Skeletal muscle tissue (tissue), 3 donors: ENCODE measurements at regions not wholly inside any gene's neighbourhood (a gene's known extent, or its start where the extent isn't known, plus 50 kb on each side); places are given as distances from the start of the nearest gene placed in this dataset.

ENCODE experiments used
- H3K27ac ChIP-seq: one replicate; pipeline ENCODE4 v1.7.0; 2013; ENCODE audit warnings: mild to moderate bottlenecking, low read depth, low read length, inconsistent platforms
- H3K27me3 ChIP-seq, 3 donors: one replicate each; pipeline ENCODE4 v1.7.0; 2013; ENCODE audit warnings: low read length in 3 of 3; ENCODE audit not compliant: control insufficient read depth in 3 of 3, insufficient read depth in 3 of 3
- H3K36me3 ChIP-seq, 3 donors: one replicate each; pipeline ENCODE4 v1.7.0; 2013; ENCODE audit warnings: low read length in 3 of 3; ENCODE audit not compliant: control insufficient read depth in 3 of 3, insufficient read depth in 3 of 3
- H3K4me1 ChIP-seq, 3 donors: one replicate each; pipeline ENCODE4 v1.7.0; 2013; ENCODE audit warnings: low read length in 3 of 3, mild to moderate bottlenecking in 3 of 3; ENCODE audit not compliant: control insufficient read depth in 3 of 3, insufficient read depth in 3 of 3
- H3K4me3 ChIP-seq, 3 donors: one replicate each; pipeline ENCODE4 v1.7.0; 2013; ENCODE audit warnings: low read length in 3 of 3
- H3K9ac ChIP-seq, 3 donors: one replicate each; pipeline ENCODE4 v1.7.0; 2013; ENCODE audit warnings: low read length in 3 of 3, mild to moderate bottlenecking in 3 of 3, moderate library complexity in 2 of 3, low read depth in 1 of 3
- H3K9me3 ChIP-seq, 3 donors: one replicate each; pipeline ENCODE4 v1.7.0; 2013; ENCODE audit warnings: low read length in 3 of 3; ENCODE audit not compliant: control insufficient read depth in 3 of 3
- donor health status: Osteomylitis.

DNA sequence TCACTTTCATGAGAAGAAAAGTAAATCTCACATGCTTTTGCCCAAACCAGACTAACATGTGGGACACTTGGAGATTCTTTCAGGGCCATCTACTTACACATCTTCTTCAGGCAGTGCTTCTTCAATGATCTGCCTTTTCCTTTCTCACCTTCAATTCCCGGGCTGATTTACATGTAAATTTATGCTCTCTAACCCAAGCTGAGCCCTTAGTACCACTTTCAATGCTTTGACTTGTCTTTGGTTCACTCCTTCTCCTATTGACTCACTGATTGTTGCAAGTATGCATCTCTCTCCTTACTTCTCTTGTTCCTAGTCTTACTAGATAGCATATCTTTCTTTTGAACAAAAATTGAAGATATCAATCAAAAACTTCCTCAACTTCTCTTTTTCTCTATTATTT, 154.2 kb upstream of the DEPDC1 start:
- no peak overlapping the region for H3K4me3 ChIP-seq
- no peaks in the 10 kb centered on the region for H3K27me3 ChIP-seq
- H3K36me3 ChIP-seq: no peaks in the 10 kb centered on the region
- no peak overlapping the region for H3K27ac ChIP-seq
- H3K9me3 ChIP-seq: no peaks in the 10 kb centered on the region
- no peak overlapping the region for H3K9ac ChIP-seq
- no peaks in the 10 kb centered on the region for H3K4me1 ChIP-seq

DNA sequence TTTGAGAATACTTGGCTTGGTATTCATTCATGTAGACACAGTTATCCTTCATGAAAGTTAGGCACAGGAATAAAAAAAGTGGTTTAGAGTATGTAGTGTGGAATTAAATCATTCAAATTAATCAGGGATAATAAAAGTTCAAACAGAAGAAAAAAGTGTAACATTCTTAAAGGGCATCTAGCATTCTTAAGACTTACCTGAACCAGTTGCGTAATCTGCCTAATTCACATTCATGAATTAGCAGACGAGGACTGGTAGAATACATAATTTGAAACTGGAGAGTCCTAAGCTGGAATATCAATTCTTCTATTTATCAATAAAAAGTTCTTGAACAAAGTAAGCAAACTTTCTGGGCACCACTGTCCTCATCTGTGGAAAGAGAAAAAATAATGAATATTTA, 157.0 kb upstream of the DEPDC1 start:
- no peaks in the 10 kb centered on the region for H3K4me1 ChIP-seq
- H3K36me3 ChIP-seq: no peaks in the 10 kb centered on the region
- no peak overlapping the region for H3K4me3 ChIP-seq
- H3K9ac ChIP-seq: no peak overlapping the region
- H3K27ac ChIP-seq: no peak overlapping the region
- H3K27me3 ChIP-seq: no peaks in the 10 kb centered on the region
- no peaks in the 10 kb centered on the region for H3K9me3 ChIP-seq

DNA sequence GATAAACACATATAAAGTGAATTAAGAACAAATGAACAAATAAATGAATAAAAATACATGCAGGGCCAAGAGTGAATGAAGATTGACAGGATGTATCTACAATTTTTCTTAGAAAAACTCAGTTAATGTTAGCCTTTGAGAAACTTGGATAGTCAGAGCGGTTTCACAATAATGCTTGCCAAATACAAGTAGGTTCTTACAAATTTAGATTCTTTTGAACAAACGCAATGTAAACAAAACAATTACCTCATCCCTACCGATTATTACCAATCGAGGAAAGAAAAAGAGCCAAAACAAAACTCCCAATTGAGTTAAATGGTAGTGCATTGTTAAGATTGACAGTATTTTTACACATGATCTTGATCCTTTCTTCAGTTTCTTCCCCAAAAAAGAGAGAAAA, 176.9 kb upstream of the DEPDC1 start:
- no peak overlapping the region for H3K9ac ChIP-seq
- H3K27me3 ChIP-seq: no peaks in the 10 kb centered on the region
- H3K27ac ChIP-seq: no peak overlapping the region
- no peak overlapping the region for H3K4me3 ChIP-seq
- H3K4me1 ChIP-seq: no peaks in the 10 kb centered on the region
- H3K36me3 ChIP-seq: no peaks in the 10 kb centered on the region
- peaks cover 0 to 2% (median 0%) of the 10 kb centered on the region in 3 donors for H3K9me3 ChIP-seq

DNA sequence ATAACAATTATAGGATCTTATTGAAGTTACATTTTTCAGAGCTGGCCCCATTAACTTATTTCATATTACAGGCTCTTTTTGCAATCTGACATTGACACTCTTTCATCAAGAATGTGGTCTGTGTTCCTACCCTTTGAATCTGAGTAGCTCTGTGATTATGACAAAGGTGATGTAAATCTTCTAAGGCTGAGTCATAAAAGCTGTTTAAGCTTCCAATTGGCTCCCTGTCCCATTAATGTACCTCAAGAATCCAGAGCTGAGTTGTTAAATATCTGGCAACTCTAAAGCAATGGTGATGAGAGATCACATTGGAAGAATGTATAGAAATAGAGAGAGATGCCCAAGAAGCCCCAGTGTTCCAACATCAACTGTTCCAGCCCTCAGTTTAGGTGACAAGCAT, 178.5 kb upstream of the DEPDC1 start:
- no peak overlapping the region for H3K9ac ChIP-seq
- peaks cover 0 to 2% (median 0%) of the 10 kb centered on the region in 3 donors for H3K9me3 ChIP-seq
- H3K27me3 ChIP-seq: no peaks in the 10 kb centered on the region
- H3K36me3 ChIP-seq: no peaks in the 10 kb centered on the region
- H3K27ac ChIP-seq: no peak overlapping the region
- H3K4me3 ChIP-seq: no peak overlapping the region
- no peaks in the 10 kb centered on the region for H3K4me1 ChIP-seq

DNA sequence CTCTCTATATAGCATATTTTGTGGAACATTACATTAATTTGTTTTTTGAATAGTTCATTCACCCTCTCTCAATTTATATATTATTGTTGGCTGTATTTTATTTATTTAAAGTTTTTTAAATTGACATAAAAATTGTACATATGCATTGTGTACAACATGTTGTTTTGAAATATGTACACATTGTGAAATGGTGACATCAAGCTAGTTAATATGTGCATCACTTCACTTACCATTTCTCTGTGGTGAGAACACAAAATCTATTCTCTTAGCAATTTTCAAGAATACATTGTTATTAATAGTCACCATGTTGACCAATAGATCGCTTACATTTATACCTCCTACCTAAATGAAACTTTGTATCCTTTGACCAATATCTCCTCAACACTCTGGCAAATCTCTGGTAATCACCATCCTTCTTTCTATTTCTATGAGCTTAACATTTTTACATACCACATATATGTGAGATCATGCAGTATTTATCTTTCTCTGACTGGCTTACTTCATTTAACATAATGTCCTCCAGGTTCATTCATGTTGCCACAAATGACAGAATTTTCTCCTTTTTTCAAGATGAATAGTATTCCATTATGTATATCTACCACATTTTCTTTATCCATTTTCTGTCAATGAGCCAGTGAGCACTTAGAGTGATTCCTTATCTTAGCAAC, 180.9 kb upstream of the DEPDC1 start:
- Histone ChIP-seq H3K4me1 (no peaks in the 10 kb centered on the region), H3K36me3 (no peaks in the 10 kb centered on the region), H3K9ac (no peak overlapping the region), H3K27me3 (no peaks in the 10 kb centered on the region), H3K27ac (no peak overlapping the region), H3K9me3 (peaks cover 0 to 2% (median 0%) of the 10 kb centered on the region in 3 donors), H3K4me3 (no peak overlapping the region)

DNA sequence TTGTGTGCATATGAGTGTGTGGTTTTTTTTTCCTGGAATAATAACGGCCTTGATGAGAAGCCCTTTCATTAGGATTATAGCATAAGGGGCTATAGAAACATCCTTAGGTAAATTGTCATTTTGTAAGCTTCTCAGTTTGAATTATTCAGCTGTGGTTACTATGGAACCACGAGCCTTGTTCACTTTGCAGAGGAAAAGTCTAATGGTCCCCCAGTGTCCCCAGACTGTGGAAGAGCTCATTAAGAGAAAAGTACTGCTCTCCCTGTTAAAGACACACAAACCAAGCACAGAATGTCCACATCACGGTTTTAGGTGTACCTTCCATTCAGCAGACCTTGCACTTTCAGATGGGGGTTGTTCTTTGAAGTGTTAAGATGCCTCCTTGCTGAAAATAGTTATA, 199.3 kb upstream of the DEPDC1 start:
- H3K4me1 ChIP-seq: no peaks in the 10 kb centered on the region
- no peak overlapping the region for H3K9ac ChIP-seq
- no peak overlapping the region for H3K27ac ChIP-seq
- no peaks in the 10 kb centered on the region for H3K9me3 ChIP-seq
- no peaks in the 10 kb centered on the region for H3K36me3 ChIP-seq
- H3K4me3 ChIP-seq: no peak overlapping the region
- no peaks in the 10 kb centered on the region for H3K27me3 ChIP-seq

DNA sequence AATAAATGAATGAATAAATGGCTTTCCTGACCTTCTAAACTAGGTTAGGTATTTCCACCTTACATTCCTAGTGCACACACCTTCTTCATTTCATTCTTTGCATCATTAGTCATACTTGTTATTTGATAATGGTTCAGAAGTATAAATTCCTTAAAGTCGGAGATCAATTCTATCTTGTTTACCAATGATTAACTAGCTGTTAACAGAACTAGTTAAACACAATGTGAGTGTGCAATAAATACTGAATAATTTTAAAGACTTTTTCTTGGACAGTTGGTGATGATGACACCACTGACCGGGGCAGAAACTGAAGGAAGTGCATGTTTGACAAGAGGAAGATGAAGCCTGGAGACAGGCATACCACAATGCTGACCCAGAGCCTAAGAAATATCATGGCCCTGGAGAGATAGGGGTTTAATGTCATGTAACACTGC, 207.1 kb upstream of the DEPDC1 start:
- Histone ChIP-seq H3K27me3 (no peaks in the 10 kb centered on the region), H3K27ac (no peak overlapping the region), H3K4me3 (no peak overlapping the region), H3K9ac (no peak overlapping the region), H3K36me3 (no peaks in the 10 kb centered on the region), H3K4me1 (no peaks in the 10 kb centered on the region), H3K9me3 (no peaks in the 10 kb centered on the region)

DNA sequence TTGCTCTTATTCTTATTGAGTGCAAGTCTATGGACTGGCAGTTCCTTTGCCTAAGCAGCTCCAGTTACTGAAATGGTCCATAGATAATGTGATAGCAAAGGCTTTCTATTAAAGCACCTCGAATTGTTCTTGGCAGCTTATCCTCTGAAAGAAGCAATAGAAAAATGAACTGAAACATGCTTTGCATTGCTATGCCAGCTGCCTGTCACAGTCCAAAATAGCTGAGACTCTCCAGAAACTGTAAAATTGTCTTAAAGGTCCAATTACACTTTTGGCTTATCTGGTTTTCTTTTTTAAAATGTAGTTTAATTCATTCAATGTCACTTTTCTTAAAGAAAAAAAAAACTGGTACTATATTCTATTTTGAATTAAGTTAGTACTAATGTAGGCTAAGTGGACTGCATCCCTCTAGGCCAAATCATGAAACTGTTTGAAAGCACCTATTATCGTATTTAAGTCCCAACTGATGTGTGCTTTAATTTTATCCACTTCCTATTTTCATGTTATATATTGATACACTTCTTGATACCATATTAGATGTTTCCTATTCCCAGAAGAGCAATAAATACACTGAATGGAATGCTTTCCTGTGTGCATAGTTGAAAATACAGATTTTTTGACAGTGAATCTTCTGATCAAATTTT, 208.0 kb upstream of the DEPDC1 start:
- H3K9me3 ChIP-seq: no peaks in the 10 kb centered on the region
- H3K4me1 ChIP-seq: no peaks in the 10 kb centered on the region
- no peak overlapping the region for H3K27ac ChIP-seq
- no peaks in the 10 kb centered on the region for H3K36me3 ChIP-seq
- H3K9ac ChIP-seq: no peak overlapping the region
- no peak overlapping the region for H3K4me3 ChIP-seq
- no peaks in the 10 kb centered on the region for H3K27me3 ChIP-seq

DNA sequence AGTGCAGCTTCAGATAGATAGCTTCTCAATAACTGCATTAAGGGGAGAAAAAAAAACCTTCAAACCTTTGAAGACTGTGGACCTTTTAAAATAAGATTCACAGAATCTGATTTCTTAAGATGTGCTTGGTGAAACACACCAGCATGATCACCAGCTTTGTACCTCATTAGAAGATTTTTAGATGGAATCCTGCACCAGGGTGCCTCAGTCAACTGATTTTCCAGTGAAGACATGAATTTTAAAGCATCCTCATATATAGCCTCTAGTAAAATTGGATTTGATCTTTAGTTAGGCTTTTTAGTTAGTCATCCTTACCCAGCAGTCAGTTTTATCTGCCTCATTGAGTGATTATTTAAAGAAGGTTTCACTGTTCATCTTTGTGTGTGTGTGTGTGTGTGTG, 208.6 kb upstream of the DEPDC1 start:
- Histone ChIP-seq H3K9me3 (no peaks in the 10 kb centered on the region), H3K4me1 (no peaks in the 10 kb centered on the region), H3K9ac (no peak overlapping the region), H3K36me3 (no peaks in the 10 kb centered on the region), H3K27ac (no peak overlapping the region), H3K27me3 (no peaks in the 10 kb centered on the region), H3K4me3 (no peak overlapping the region)

DNA sequence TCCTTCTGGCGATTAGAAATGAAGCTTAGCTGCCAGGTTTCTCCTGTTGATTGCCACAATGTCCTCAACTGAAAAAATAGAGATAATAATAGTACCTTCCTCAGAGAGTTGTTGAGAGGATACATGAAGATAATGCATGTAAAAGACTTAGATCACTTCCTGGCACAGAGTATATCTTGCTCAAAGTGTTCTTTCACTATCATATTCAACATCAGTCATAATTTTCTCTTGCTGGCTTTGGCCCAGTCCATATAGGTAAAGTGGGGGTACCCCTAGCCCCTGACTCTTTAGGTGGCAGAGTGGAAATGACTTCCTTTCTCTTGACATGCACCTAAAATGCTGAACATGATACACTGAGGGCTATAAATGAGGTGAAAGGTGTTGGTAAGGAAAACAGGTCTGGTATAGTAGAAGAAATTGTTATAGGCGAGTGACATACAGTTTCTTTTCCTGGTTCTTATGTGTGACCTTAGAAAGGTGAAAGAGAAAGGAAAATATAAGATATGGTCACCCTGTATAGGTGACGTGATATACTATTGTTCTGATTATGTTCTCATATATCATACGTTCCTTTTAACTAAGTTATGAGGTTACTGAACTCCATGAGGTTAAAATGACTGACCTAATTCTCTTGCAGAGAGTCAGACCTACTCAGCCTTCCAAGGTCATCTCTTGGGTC, 209.9 kb upstream of the DEPDC1 start:
- no peaks in the 10 kb centered on the region for H3K4me1 ChIP-seq
- H3K9ac ChIP-seq: no peak overlapping the region
- H3K27ac ChIP-seq: no peak overlapping the region
- H3K27me3 ChIP-seq: no peaks in the 10 kb centered on the region
- H3K9me3 ChIP-seq: peaks cover 0 to 3% (median 0%) of the 10 kb centered on the region in 3 donors
- no peaks in the 10 kb centered on the region for H3K36me3 ChIP-seq
- H3K4me3 ChIP-seq: no peak overlapping the region
